Duodenal mucosa (tissue), 2 donors: ENCODE measurements at regions not wholly inside any gene's neighbourhood (a gene's known extent, or its start where the extent isn't known, plus 50 kb on each side); places are given as distances from the start of the nearest gene placed in this dataset.
"Not testable (repeated sequence)": the region's sequence is repeated elsewhere in the genome, so short reads cannot be mapped to it uniquely, and the experiment has no call there.

Source experiments
- H3K27ac ChIP-seq: one replicate; pipeline ENCODE4 v1.7.0; 2013; ENCODE audit warnings: low read depth, low read length
- H3K27me3 ChIP-seq, 2 donors: one replicate each; pipeline ENCODE4 v1.7.0; 2013; ENCODE audit warnings: low read length in 2 of 2, control low read depth in 1 of 2; ENCODE audit not compliant: insufficient read depth in 2 of 2, control insufficient read depth in 1 of 2
- H3K36me3 ChIP-seq, 2 donors: one replicate each; pipeline ENCODE4 v1.7.0; 2013; ENCODE audit warnings: low read length in 2 of 2, control low read depth in 1 of 2; ENCODE audit not compliant: insufficient read depth in 2 of 2, control insufficient read depth in 1 of 2
- H3K4me1 ChIP-seq, 2 donors: one replicate each; pipeline ENCODE4 v1.7.0; 2013; ENCODE audit warnings: low read length in 2 of 2, control low read depth in 1 of 2; ENCODE audit not compliant: insufficient read depth in 2 of 2, control insufficient read depth in 1 of 2
- H3K4me3 ChIP-seq, 2 donors: one replicate each; pipeline ENCODE4 v1.7.0; 2013; ENCODE audit warnings: low read length in 2 of 2, low read depth in 1 of 2
- H3K9ac ChIP-seq, 2 donors: one replicate each; pipeline ENCODE4 v1.7.0; 2013; ENCODE audit warnings: low read length in 2 of 2, low read depth in 1 of 2
- H3K9me3 ChIP-seq, 2 donors: one replicate each; pipeline ENCODE4 v1.7.0; 2013; ENCODE audit warnings: low read length in 2 of 2, control low read depth in 1 of 2; ENCODE audit not compliant: control insufficient read depth in 1 of 2

DNA sequence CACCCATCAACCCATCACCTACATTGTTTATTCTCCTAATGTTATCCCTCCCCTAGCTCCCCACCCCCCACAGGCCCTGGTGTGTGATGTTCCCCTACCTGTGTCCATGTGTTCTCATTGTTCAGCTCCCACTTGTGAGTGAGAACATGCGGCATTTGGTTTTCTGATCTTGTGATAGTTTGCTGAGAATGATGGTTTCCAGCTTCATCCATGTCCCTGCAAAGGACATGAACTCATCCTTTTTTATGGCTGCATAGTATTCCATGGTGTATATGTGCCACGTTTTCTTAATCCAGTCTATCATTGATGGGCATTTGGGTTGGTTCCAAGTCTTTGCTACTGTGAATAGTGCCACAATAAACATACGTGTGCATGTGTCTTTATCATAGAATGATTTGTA lies 118.1 kb upstream of the IER5L start:
- not testable (repeated sequence) for H3K4me1 ChIP-seq, H3K27me3 ChIP-seq, H3K9me3 ChIP-seq, H3K4me3 ChIP-seq, H3K36me3 ChIP-seq, H3K9ac ChIP-seq, H3K27ac ChIP-seq

DNA sequence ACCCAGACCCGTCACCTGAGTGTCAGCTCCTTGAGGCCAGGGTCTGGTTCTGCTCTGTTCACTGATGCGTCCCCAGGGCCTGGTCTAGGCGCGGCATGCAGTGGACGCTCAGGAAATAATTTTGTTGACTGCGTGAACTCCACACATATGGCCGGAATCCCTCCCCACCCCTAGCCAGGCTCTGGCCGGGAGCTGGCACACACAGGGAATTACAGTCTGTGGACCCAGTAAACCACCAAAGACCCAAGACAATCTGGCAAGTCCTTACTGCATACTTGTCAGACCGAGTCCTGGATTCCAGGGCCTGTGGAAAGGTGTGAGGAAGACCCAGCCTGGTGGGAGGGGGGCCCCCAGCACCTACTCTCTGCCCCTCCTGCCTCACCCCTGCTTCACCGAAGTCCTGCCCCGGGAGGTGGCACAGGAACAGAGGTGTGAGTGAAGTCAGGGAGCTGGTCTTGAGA lies 113.0 kb upstream of the IER5L start:
- H3K27me3 ChIP-seq, result no peaks in the 10 kb centered on the region
- H3K9ac ChIP-seq, result no peak overlapping the region
- H3K27ac ChIP-seq, result no peak overlapping the region
- H3K4me3 ChIP-seq, result no peak overlapping the region
- H3K36me3 ChIP-seq, result no peaks in the 10 kb centered on the region
- no peaks in the 10 kb centered on the region for H3K9me3 ChIP-seq
- H3K4me1 ChIP-seq, result no peaks in the 10 kb centered on the region

DNA sequence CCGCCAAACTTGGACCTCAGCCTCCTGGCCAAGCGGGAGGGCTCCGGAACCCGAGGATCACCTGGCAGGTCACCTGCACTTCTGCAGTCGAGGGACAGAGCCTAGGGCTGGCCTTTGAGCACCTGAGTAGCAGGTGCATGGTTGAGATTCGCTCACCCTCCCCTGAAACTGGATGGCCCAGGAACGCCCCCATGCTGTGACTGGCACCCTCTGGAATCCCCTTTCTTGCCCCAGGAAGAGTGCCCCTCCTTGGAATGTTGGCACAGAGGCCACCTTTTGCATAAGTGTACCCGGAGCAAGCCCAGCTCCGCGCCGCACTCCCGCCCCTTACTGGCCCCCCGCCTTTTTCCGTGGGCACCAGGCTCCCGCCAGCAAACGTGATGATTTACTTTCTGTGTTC lies 112.5 kb upstream of the IER5L start:
- Histone ChIP-seq H3K27me3 (no peaks in the 10 kb centered on the region), H3K9ac (no peak overlapping the region), H3K36me3 (no peaks in the 10 kb centered on the region), H3K27ac (no peak overlapping the region), H3K4me1 (no peaks in the 10 kb centered on the region), H3K4me3 (no peak overlapping the region), H3K9me3 (no peaks in the 10 kb centered on the region)

GRCh38 chr9:129289883-129290282 lies 111.8 kb upstream of the IER5L start:
- H3K4me3 ChIP-seq, result no peak overlapping the region
- H3K27ac ChIP-seq, result no peak overlapping the region
- H3K27me3 ChIP-seq, result no peaks in the 10 kb centered on the region
- no peak overlapping the region for H3K9ac ChIP-seq
- H3K9me3 ChIP-seq, result no peaks in the 10 kb centered on the region
- no peaks in the 10 kb centered on the region for H3K36me3 ChIP-seq
- no peaks in the 10 kb centered on the region for H3K4me1 ChIP-seq

DNA sequence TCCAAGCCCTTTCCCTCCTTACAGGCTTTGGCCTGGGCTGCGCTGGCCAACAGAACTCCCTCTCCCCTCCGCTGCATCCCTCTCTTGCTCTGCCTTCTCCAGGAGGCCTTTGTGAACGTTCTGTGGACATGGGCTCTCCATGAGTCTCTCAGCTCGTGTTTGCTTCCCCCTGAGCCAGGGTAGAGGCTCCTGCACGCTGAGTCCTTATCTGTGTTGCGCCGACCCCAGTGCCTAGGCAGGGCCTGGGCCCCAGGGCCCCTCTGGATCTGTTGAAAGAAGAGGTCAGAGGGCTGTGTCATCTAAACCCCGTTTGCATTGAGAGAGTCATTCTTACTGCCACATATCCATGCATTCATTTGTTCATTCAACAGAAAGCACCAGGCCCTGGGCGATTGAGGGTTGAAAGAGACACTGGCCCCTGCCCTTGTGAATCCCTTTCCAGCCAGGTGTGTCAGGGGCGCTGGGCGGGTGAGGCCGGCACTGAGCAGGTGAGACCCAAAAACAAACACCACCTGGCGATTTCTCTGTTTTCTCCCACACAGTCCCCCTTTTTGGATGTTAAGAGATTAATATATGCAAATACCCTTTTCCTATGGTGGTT lies 111.2 kb upstream of the IER5L start:
- no peaks in the 10 kb centered on the region for H3K27me3 ChIP-seq
- H3K9me3 ChIP-seq, result no peaks in the 10 kb centered on the region

DNA sequence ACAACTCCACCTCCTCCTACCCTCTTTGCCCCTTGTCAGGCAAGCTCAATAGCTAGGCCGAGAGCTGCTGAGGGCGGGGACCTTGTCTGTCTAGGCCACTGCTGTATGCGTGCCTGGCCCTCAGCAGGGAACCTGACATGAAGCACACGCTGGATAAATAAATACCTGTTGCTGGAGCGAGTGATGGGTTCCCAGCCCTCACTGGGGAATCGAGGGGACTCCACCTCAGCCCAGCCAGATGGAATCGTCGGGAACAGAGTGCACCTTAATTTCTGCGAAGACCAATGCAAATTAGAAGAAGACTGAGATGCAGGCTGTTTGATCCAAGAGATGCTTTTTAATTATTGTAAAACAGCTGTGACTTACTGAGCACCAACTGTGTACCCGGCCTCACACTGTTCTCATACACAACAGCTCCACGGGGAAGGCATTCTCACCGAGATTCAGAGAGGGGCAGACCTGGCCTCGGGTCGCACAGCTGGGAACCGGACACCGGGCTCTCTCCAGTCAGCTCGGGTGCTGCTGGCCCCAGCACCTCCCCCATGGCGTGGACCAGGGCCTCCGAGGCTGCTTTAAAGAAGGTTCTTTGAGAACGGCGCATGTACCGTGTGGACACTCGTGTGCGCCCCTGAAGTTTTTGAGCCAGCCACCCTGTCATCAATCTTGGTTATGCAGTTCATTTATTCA lies 109.7 kb upstream of the IER5L start:
- Histone ChIP-seq H3K27ac (no peak overlapping the region), H3K36me3 (no peaks in the 10 kb centered on the region), H3K9ac (no peak overlapping the region), H3K4me1 (no peaks in the 10 kb centered on the region), H3K9me3 (no peaks in the 10 kb centered on the region), H3K27me3 (no peaks in the 10 kb centered on the region), H3K4me3 (no peak overlapping the region)

More for the DNA sequence above, 111.2 kb upstream of the IER5L start:
- H3K4me1 ChIP-seq, result no peaks in the 10 kb centered on the region
- H3K27ac ChIP-seq, result no peak overlapping the region
- H3K9ac ChIP-seq, result no peak overlapping the region
- no peak overlapping the region for H3K4me3 ChIP-seq
- no peaks in the 10 kb centered on the region for H3K36me3 ChIP-seq

DNA sequence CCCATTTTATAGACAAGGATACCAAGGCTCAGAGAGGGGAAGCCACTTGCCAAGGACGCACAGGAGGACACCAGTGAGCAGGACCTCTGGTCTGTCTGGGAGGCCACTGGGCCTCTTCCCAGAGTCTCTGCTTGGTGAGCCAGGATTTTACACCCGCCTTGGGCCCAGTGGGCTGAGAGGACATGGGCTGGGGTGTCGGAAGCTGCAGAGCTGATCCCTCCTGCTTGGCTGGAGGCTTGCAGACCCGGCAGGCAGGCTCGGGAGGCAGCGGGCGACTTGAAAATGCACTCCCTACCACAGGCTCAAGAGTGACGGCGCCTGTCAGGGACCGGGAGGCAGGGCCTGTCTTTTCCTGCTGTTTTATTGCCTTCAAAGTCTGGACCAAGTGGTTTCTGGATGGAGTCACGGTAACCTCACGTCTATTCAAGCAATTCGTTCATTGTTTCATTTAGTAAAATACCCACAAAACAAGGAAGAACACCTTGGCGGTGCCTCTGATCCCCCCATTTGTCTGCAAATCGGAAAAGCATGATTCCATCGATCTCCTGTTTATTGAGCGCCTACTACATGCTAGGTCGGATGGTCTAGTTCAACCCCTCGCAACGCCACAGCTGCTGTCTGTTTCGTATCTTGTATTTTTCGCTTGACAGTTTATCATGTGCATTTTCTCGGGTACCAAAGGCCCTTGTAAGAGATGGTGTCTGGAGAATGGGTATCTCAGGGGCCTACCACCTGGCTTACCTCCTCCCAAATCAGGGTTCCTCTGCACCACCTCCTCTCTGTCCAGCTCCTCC lies 108.1 kb upstream of the IER5L start:
- Histone ChIP-seq H3K27me3 (no peaks in the 10 kb centered on the region), H3K27ac (no peak overlapping the region)

DNA sequence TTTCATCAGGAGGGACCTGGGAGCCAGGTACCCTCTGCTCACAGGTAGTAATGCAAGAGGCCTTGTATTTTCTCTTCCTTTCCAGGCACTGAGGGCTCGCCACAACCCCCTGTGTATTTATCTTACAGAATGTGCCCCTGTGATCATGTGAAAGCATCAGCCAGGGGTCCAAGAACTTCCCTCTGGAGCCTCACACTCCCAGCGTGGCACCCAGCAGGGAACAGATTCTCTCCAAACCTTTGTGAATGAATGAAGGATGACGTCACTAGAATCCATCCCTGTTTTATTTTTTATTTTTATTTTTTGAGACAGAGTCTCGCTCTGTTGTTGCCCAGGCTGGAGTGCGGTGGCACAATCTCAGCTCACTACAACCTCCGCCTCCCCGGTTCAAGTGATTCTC lies 107.3 kb upstream of the IER5L start:
- Histone ChIP-seq H3K36me3 (no peaks in the 10 kb centered on the region), H3K27me3 (no peaks in the 10 kb centered on the region), H3K9me3 (no peaks in the 10 kb centered on the region), H3K27ac (no peak overlapping the region), H3K9ac (no peak overlapping the region), H3K4me3 (no peak overlapping the region), H3K4me1 (no peaks in the 10 kb centered on the region)

More for the DNA sequence above, 108.1 kb upstream of the IER5L start:
- no peaks in the 10 kb centered on the region for H3K9me3 ChIP-seq
- H3K4me1 ChIP-seq, result no peaks in the 10 kb centered on the region
- H3K4me3 ChIP-seq, result no peak overlapping the region
- H3K9ac ChIP-seq, result no peak overlapping the region
- H3K36me3 ChIP-seq, result no peaks in the 10 kb centered on the region

GRCh38 chr9:129284607-129285291 lies 106.7 kb upstream of the IER5L start:
- Histone ChIP-seq H3K27ac (no peak overlapping the region), H3K4me3 (no peak overlapping the region), H3K9me3 (no peaks in the 10 kb centered on the region), H3K36me3 (no peaks in the 10 kb centered on the region), H3K27me3 (no peaks in the 10 kb centered on the region), H3K4me1 (no peaks in the 10 kb centered on the region), H3K9ac (no peak overlapping the region)
